HepG2 (cell line): ENCODE measurements at regions not wholly inside any gene's neighbourhood (a gene's known extent, or its start where the extent isn't known, plus 50 kb on each side); places are given as distances from the start of the nearest gene placed in this dataset.

Experiments
- ADNP ChIP-seq: sonication (generic); formaldehyde crosslinking; IDR thresholded peaks from 2 replicates; pipeline ENCODE4 v1.4.0; 2020; ENCODE audit warnings: missing genetic modification reagents
- ARNT2 ChIP-seq: sonication (generic); formaldehyde crosslinking; IDR thresholded peaks from 2 replicates; pipeline ENCODE4 v1.8.0; 2022; ENCODE audit warnings: mild to moderate bottlenecking, low read depth, missing genetic modification reagents, moderate library complexity
- ATF7-NPFF ChIP-seq: sonication (generic); formaldehyde crosslinking; IDR thresholded peaks from 2 replicates; pipeline ENCODE4 v1.8.1; 2023; ENCODE audit warnings: mild to moderate bottlenecking, low read depth, missing genetic modification reagents, moderate library complexity
- GATAD2A ChIP-seq: IDR thresholded peaks from 2 replicates; pipeline ENCODE4 v1.6.1; 2016
- HDAC2 ChIP-seq: sonication (generic); formaldehyde crosslinking; IDR thresholded peaks from 2 replicates; pipeline ENCODE4 v1.4.0; 2020; ENCODE audit warnings: missing genetic modification reagents
- IRF2 ChIP-seq: IDR thresholded peaks from 2 replicates; pipeline ENCODE4 v1.6.1; 2018; ENCODE audit warnings: missing genetic modification reagents, missing compliant biosample characterization
- ISL2 ChIP-seq: sonication (generic); formaldehyde crosslinking; IDR thresholded peaks from 2 replicates; pipeline ENCODE4 v1.5.0; 2020; ENCODE audit warnings: missing genetic modification reagents
- JUN ChIP-seq: sonication (generic); formaldehyde crosslinking; IDR thresholded peaks from 2 replicates; pipeline ENCODE4 v1.4.0; 2020; ENCODE audit warnings: mild to moderate bottlenecking, missing genetic modification reagents
- MAFF ChIP-seq: IDR thresholded peaks from 2 replicates; pipeline ENCODE4 v1.6.1; 2011; ENCODE audit warnings: low read depth, low read length, improper control_type of control experiment
- NCOA2 ChIP-seq: sonication (generic); formaldehyde crosslinking; IDR thresholded peaks from 2 replicates; pipeline ENCODE4 v1.8.0; 2022; ENCODE audit warnings: inconsistent platforms
- NCOR1 ChIP-seq: fragments of 200-600 bp; sonication (generic); IDR thresholded peaks from 2 replicates; pipeline ENCODE4 v1.7.0; 2017; ENCODE audit warnings: antibody characterized with exemption, low read length, borderline replicate concordance
- NR2F6 ChIP-seq, 2 experiments: IDR thresholded peaks; 2 replicates each; pipeline ENCODE4 v1.6.1; 2016; ENCODE audit warnings: antibody characterized with exemption in 1 of 2, mild to moderate bottlenecking in 1 of 2
- REPIN1 ChIP-seq: sonication (generic); formaldehyde crosslinking; IDR thresholded peaks from 2 replicates; pipeline ENCODE4 v1.8.0; 2022; ENCODE audit warnings: missing genetic modification reagents, low read depth, mild to moderate bottlenecking, borderline replicate concordance
- SMAD1 ChIP-seq: sonication (generic); formaldehyde crosslinking; IDR thresholded peaks from 2 replicates; pipeline ENCODE4 v1.4.0; 2020; ENCODE audit warnings: missing genetic modification reagents, low read depth, mild to moderate bottlenecking, borderline replicate concordance
- SP5 ChIP-seq: IDR thresholded peaks from 2 replicates; pipeline ENCODE4 v1.6.1; 2016; ENCODE audit warnings: low read depth, borderline replicate concordance
- TAF15 ChIP-seq: fragments of 200-400 bp; formaldehyde crosslinking; IDR thresholded peaks from one replicate; pipeline ENCODE4 v1.6.1; 2018; ENCODE audit warnings: mild to moderate bottlenecking, low read depth, low read length; ENCODE audit not compliant: poor library complexity, severe bottlenecking
- ZBTB8A ChIP-seq: sonication (generic); formaldehyde crosslinking; IDR thresholded peaks from 2 replicates; pipeline ENCODE4 v1.4.0; 2020; ENCODE audit warnings: mild to moderate bottlenecking, low read depth, missing genetic modification reagents, borderline replicate concordance
- ZNF124 ChIP-seq: sonication (generic); formaldehyde crosslinking; IDR thresholded peaks from 2 replicates; pipeline ENCODE4 v1.4.0; 2020; ENCODE audit warnings: missing genetic modification reagents
- ZNF629 ChIP-seq: sonication (generic); formaldehyde crosslinking; conservative IDR thresholded peaks from 2 replicates; pipeline ENCODE4 v1.5.0; 2020; ENCODE audit warnings: missing genetic modification reagents
- TF ChIP-seq, protein P1 (sequence below): sonication (generic); formaldehyde crosslinking; IDR thresholded peaks from 2 replicates; pipeline ENCODE4 v1.4.0; 2020; ENCODE audit warnings: missing genetic modification reagents, borderline replicate concordance
- TF ChIP-seq, protein P2 (sequence below): sonication (generic); formaldehyde crosslinking; IDR thresholded peaks from 2 replicates; pipeline ENCODE4 v1.4.0; 2020; ENCODE audit warnings: missing genetic modification reagents, mild to moderate bottlenecking, borderline replicate concordance
- TF ChIP-seq, protein P3 (sequence below): IDR thresholded peaks from 2 replicates; pipeline ENCODE4 v1.6.1; 2016
- TF ChIP-seq, protein P4 (sequence below): sonication (generic); IDR thresholded peaks from 2 replicates; pipeline ENCODE4 v1.6.1; 2016; ENCODE audit warnings: low read depth, borderline replicate concordance
- TF ChIP-seq, protein P5 (sequence below): IDR thresholded peaks from 2 replicates; pipeline ENCODE4 v1.6.1; 2016; ENCODE audit warnings: low read depth, control low read depth

DNA sequence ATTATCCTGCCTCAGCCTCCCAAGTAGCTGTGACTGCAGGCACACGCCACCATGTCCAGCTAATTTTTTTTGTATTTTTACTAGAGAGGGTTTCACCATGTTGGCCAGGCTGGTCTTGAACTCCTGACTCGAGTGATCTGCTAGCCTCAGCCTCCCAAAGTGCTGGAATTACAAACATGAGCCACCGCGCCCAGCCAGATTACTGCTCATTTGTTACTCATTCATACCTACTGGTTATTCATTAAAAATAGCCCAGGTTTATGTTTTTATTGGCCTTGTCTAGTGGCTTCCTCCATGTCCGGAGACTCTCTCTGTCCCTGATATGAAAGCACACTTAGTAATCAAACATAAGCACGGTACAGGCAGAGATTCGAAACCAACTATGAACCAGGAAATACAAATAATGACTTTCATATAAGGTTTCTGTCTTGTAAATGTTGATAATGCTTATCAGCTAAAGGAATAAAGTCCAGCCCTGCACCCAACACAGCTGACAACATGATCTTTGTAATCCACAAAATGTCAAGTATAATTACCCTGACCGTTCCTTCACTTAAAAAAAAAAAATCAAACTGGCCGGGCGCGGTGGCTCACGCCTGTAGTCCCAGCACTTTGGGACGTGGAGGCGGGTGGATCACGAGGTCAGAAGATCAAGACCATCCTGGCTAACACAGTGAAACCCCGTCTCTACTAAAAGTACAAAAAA, 50.4 kb upstream of the CXADR start (continued):
- TF ChIP-seq, protein P1, sequence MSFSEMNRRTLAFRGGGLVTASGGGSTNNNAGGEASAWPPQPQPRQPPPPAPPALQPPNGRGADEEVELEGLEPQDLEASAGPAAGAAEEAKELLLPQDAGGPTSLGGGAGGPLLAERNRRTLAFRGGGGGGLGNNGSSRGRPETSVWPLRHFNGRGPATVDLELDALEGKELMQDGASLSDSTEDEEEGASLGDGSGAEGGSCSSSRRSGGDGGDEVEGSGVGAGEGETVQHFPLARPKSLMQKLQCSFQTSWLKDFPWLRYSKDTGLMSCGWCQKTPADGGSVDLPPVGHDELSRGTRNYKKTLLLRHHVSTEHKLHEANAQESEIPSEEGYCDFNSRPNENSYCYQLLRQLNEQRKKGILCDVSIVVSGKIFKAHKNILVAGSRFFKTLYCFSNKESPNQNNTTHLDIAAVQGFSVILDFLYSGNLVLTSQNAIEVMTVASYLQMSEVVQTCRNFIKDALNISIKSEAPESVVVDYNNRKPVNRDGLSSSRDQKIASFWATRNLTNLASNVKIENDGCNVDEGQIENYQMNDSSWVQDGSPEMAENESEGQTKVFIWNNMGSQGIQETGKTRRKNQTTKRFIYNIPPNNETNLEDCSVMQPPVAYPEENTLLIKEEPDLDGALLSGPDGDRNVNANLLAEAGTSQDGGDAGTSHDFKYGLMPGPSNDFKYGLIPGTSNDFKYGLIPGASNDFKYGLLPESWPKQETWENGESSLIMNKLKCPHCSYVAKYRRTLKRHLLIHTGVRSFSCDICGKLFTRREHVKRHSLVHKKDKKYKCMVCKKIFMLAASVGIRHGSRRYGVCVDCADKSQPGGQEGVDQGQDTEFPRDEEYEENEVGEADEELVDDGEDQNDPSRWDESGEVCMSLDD (CRISPR knock-in tag), result no peak
- TF ChIP-seq, protein P2, sequence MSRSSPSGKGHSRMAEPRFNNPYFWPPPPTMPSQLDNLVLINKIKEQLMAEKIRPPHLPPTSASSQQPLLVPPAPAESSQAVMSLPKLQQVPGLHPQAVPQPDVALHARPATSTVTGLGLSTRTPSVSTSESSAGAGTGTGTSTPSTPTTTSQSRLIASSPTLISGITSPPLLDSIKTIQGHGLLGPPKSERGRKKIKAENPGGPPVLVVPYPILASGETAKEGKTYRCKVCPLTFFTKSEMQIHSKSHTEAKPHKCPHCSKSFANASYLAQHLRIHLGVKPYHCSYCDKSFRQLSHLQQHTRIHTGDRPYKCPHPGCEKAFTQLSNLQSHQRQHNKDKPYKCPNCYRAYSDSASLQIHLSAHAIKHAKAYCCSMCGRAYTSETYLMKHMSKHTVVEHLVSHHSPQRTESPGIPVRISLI, result peak; percentile 99
- TF ChIP-seq MAFF, result no peak
- peak; percentile 88 for TF ChIP-seq NCOA2 (CRISPR knock-in tag)
- TF ChIP-seq, protein P3, sequence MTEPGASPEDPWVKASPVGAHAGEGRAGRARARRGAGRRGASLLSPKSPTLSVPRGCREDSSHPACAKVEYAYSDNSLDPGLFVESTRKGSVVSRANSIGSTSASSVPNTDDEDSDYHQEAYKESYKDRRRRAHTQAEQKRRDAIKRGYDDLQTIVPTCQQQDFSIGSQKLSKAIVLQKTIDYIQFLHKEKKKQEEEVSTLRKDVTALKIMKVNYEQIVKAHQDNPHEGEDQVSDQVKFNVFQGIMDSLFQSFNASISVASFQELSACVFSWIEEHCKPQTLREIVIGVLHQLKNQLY (CRISPR knock-in tag), result peak; percentile 23; the same call in 1 of the 2 replicates
- TF ChIP-seq REPIN1 (CRISPR knock-in tag), result peak; percentile 82; the same call in 1 of the 2 replicates
- TF ChIP-seq ZNF124, result 0 out of 2 replicates have a peak, but pooled peaks have one; percentile 39
- TF ChIP-seq ISL2, result peak; percentile 92
- no peak for TF ChIP-seq ZBTB8A (CRISPR knock-in tag)
- TF ChIP-seq HDAC2 (CRISPR knock-in tag), result peak; percentile 82
- peak; percentile 65; the same call in 1 of the 2 replicates for TF ChIP-seq NR2F6 (IDR thresholded peaks at IDR 0.05)
- no peak; the same call in 1 of the 2 replicates for TF ChIP-seq NR2F6 (CRISPR knock-in tag; IDR thresholded peaks at IDR 0.05)
- TF ChIP-seq IRF2 (CRISPR knock-in tag), result peak; percentile 27; the same call in 1 of the 2 replicates
- 0 out of 2 replicates have a peak, but pooled peaks have one; percentile 16 for TF ChIP-seq SMAD1 (CRISPR knock-in tag)
- TF ChIP-seq, protein P4, sequence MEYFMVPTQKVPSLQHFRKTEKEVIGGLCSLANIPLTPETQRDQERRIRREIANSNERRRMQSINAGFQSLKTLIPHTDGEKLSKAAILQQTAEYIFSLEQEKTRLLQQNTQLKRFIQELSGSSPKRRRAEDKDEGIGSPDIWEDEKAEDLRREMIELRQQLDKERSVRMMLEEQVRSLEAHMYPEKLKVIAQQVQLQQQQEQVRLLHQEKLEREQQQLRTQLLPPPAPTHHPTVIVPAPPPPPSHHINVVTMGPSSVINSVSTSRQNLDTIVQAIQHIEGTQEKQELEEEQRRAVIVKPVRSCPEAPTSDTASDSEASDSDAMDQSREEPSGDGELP, result peak; percentile 96
- no peak for TF ChIP-seq ARNT2 (CRISPR knock-in tag)
- peak; percentile 73 for TF ChIP-seq GATAD2A
- TF ChIP-seq NCOR1, result peak; percentile 76
- TF ChIP-seq, protein P5, sequence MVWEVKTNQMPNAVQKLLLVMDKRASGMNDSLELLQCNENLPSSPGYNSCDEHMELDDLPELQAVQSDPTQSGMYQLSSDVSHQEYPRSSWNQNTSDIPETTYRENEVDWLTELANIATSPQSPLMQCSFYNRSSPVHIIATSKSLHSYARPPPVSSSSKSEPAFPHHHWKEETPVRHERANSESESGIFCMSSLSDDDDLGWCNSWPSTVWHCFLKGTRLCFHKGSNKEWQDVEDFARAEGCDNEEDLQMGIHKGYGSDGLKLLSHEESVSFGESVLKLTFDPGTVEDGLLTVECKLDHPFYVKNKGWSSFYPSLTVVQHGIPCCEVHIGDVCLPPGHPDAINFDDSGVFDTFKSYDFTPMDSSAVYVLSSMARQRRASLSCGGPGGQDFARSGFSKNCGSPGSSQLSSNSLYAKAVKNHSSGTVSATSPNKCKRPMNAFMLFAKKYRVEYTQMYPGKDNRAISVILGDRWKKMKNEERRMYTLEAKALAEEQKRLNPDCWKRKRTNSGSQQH (CRISPR knock-in tag), result no peak
- TF ChIP-seq TAF15, result no peak
- TF ChIP-seq ZNF629 (CRISPR knock-in tag), result peak; percentile 17; the same call in 1 of the 2 replicates
- TF ChIP-seq ATF7-NPFF (CRISPR knock-in tag), result no peak
- peak; percentile 95 for TF ChIP-seq ADNP (CRISPR knock-in tag)
- TF ChIP-seq SP5, result peak; percentile 31; the same call in 1 of the 2 replicates
- no peak for TF ChIP-seq JUN (CRISPR knock-in tag)
